ENCODE measurements at regions not wholly inside any gene's neighbourhood (a gene's known extent, or its start where the extent isn't known, plus 50 kb on each side); places are given as distances from the start of the nearest gene placed in this dataset.
A peak's percentile ranks its signal among the peaks of the same experiment; 100 is the strongest.

- DNase-seq (ENCODE audit: low read depth), result peak; percentile 13
- no peak for TF ChIP-seq CTCF (IDR thresholded peaks at IDR 0.05; ENCODE audit: insufficient read depth, low read depth, low read length, missing control alignments)
- no peak overlapping the region for H3K4me3 ChIP-seq (ENCODE audit: low read length)
Measured at GRCh38 chr4:163582703-163583102, 88.2 kb downstream of the TMA16 start.

- no peak overlapping the region for H3K4me3 ChIP-seq (ENCODE audit: low read length)
- peak; percentile 1 for DNase-seq (ENCODE audit: low read depth)
- TF ChIP-seq CTCF (IDR thresholded peaks at IDR 0.05; ENCODE audit: insufficient read depth, low read depth, low read length, missing control alignments), result no peak
Measured at GRCh38 chr4:163587867-163588266, 93.4 kb downstream of the TMA16 start.

GRCh38 chr4:163588532-163588931, 94.0 kb downstream of the TMA16 start:
- TF ChIP-seq CTCF (IDR thresholded peaks at IDR 0.05; ENCODE audit: insufficient read depth, low read depth, low read length, missing control alignments), result no peak
- DNase-seq (ENCODE audit: low read depth), result no peak
- H3K4me3 ChIP-seq (ENCODE audit: low read length), result no peak overlapping the region

GRCh38 chr4:163590103-163590502, 95.6 kb downstream of the TMA16 start:
- no peak overlapping the region for H3K4me3 ChIP-seq (ENCODE audit: low read length)
- TF ChIP-seq CTCF (IDR thresholded peaks at IDR 0.05; ENCODE audit: insufficient read depth, low read depth, low read length, missing control alignments), result no peak
- DNase-seq (ENCODE audit: low read depth), result no peak

GRCh38 chr4:163590619-163591264, 96.3 kb downstream of the TMA16 start:
- H3K4me3 ChIP-seq (ENCODE audit: low read length), result no peak overlapping the region

GRCh38 chr4:163591614-163592020, 97.1 kb downstream of the TMA16 start:
- no peak for DNase-seq (ENCODE audit: low read depth)
- TF ChIP-seq CTCF (IDR thresholded peaks at IDR 0.05; ENCODE audit: insufficient read depth, low read depth, low read length, missing control alignments), result no peak

More at GRCh38 chr4:163590619-163591264, 96.3 kb downstream of the TMA16 start:
- TF ChIP-seq CTCF (IDR thresholded peaks at IDR 0.05; ENCODE audit: insufficient read depth, low read depth, low read length, missing control alignments), result no peak
- DNase-seq (ENCODE audit: low read depth), result peak; percentile 4

GRCh38 chr4:163592212-163592611, 97.7 kb downstream of the TMA16 start:
- TF ChIP-seq CTCF (IDR thresholded peaks at IDR 0.05; ENCODE audit: insufficient read depth, low read depth, low read length, missing control alignments), result no peak
- no peak for DNase-seq (ENCODE audit: low read depth)
- H3K4me3 ChIP-seq (ENCODE audit: low read length), result no peak overlapping the region

More at GRCh38 chr4:163591614-163592020, 97.1 kb downstream of the TMA16 start:
- no peak overlapping the region for H3K4me3 ChIP-seq (ENCODE audit: low read length)
